ENCODE measurements at regions not wholly inside any gene's neighbourhood (a gene's known extent, or its start where the extent isn't known, plus 50 kb on each side); places are given as distances from the start of the nearest gene placed in this dataset.

GRCh38 chr5:135177591-135177990 lies 143.6 kb upstream of the PITX1 start:
- Histone ChIP-seq H3K9ac (no peak overlapping the region), H2AFZ (ENCODE audit: low read depth) (no peak overlapping the region), H3K4me3 (IDR thresholded peaks at IDR 0.05; ENCODE audit: insufficient read depth, low read depth, low read length) (no peak overlapping the region), H3K27ac (no peak overlapping the region), H3K36me3 (ENCODE audit: insufficient read depth) (no peaks in the 10 kb centered on the region), H3K79me2 (ENCODE audit: insufficient read depth, low read depth) (no peaks in the 10 kb centered on the region), H3K27me3 (ENCODE audit: insufficient read depth, low read depth) (no peaks in the 10 kb centered on the region), H4K20me1 (ENCODE audit: insufficient read depth) (no peaks in the 10 kb centered on the region), H3K4me1 (ENCODE audit: low read depth, poor library complexity, severe bottlenecking) (no peaks in the 10 kb centered on the region), H3K4me2 (no peak overlapping the region)
- TF ChIP-seq CTCF (conservative IDR thresholded peaks at IDR 0.05; ENCODE audit: low read depth, low read length) = no peak

GRCh38 chr5:135176991-135177390 lies 143.0 kb upstream of the PITX1 start:
- Histone ChIP-seq H3K36me3 (ENCODE audit: insufficient read depth) (no peaks in the 10 kb centered on the region), H3K9ac (no peak overlapping the region), H3K27ac (no peak overlapping the region), H3K4me3 (IDR thresholded peaks at IDR 0.05; ENCODE audit: insufficient read depth, low read depth, low read length) (no peak overlapping the region), H4K20me1 (ENCODE audit: insufficient read depth) (no peaks in the 10 kb centered on the region), H2AFZ (ENCODE audit: low read depth) (no peak overlapping the region), H3K27me3 (ENCODE audit: insufficient read depth, low read depth) (no peaks in the 10 kb centered on the region), H3K4me1 (ENCODE audit: low read depth, poor library complexity, severe bottlenecking) (no peaks in the 10 kb centered on the region), H3K4me2 (no peak overlapping the region), H3K79me2 (ENCODE audit: insufficient read depth, low read depth) (no peaks in the 10 kb centered on the region)
- no peak for TF ChIP-seq CTCF (conservative IDR thresholded peaks at IDR 0.05; ENCODE audit: low read depth, low read length)

- Histone ChIP-seq H3K79me2 (ENCODE audit: insufficient read depth, low read depth) (no peaks in the 10 kb centered on the region), H4K20me1 (ENCODE audit: insufficient read depth) (no peaks in the 10 kb centered on the region), H3K4me2 (no peak overlapping the region), H3K36me3 (ENCODE audit: insufficient read depth) (no peaks in the 10 kb centered on the region), H3K27ac (no peak overlapping the region), H3K4me1 (ENCODE audit: low read depth, poor library complexity, severe bottlenecking) (no peaks in the 10 kb centered on the region), H2AFZ (ENCODE audit: low read depth) (no peak overlapping the region), H3K27me3 (ENCODE audit: insufficient read depth, low read depth) (no peaks in the 10 kb centered on the region), H3K9ac (no peak overlapping the region), H3K4me3 (IDR thresholded peaks at IDR 0.05; ENCODE audit: insufficient read depth, low read depth, low read length) (no peak overlapping the region)
- TF ChIP-seq CTCF (conservative IDR thresholded peaks at IDR 0.05; ENCODE audit: low read depth, low read length) = no peak
Observed at GRCh38 chr5:135174315-135175096, 140.5 kb upstream of the PITX1 start.

GRCh38 chr5:135173662-135174290 lies 139.7 kb upstream of the PITX1 start:
- no peaks in the 10 kb centered on the region for H3K27me3 ChIP-seq (ENCODE audit: insufficient read depth, low read depth)
- H3K9ac ChIP-seq = no peak overlapping the region
- H3K4me1 ChIP-seq (ENCODE audit: low read depth, poor library complexity, severe bottlenecking) = no peaks in the 10 kb centered on the region
- H4K20me1 ChIP-seq (ENCODE audit: insufficient read depth) = no peaks in the 10 kb centered on the region
- no peak overlapping the region for H3K27ac ChIP-seq
- H3K36me3 ChIP-seq (ENCODE audit: insufficient read depth) = no peaks in the 10 kb centered on the region
- no peaks in the 10 kb centered on the region for H3K79me2 ChIP-seq (ENCODE audit: insufficient read depth, low read depth)
- TF ChIP-seq CTCF (conservative IDR thresholded peaks at IDR 0.05; ENCODE audit: low read depth, low read length) = no peak
- H3K4me3 ChIP-seq (IDR thresholded peaks at IDR 0.05; ENCODE audit: insufficient read depth, low read depth, low read length) = no peak overlapping the region
- H3K4me2 ChIP-seq = no peak overlapping the region
- H2AFZ ChIP-seq (ENCODE audit: low read depth) = no peak overlapping the region
